Endothelial cell of umbilical vein (primary cell): ENCODE measurements at regions not wholly inside any gene's neighbourhood (a gene's known extent, or its start where the extent isn't known, plus 50 kb on each side); places are given as distances from the start of the nearest gene placed in this dataset.

Experiments used
- BruUV-seq: library from RNA; stranded (reverse); fragments of 400-500 nt; replicated peaks from 2 replicates; lab custom pipeline; 2021; lab: Mats Ljungman, UMichigan
- CTCF ChIA-PET: fragments of 300-600, 350-600 bp; sonication (Branson Sonifier 250); formaldehyde crosslinking; loops from one replicate; lab custom pipeline; 2021; ENCODE audit warnings: antibody characterized with exemption, inconsistent platforms; lab: Charles Lee
- POLR2A ChIA-PET: fragments of 300-600, 350-600 bp; sonication (Branson Sonifier 250); formaldehyde crosslinking; loops from one replicate; lab custom pipeline; 2021; ENCODE audit warnings: antibody characterized with exemption, inconsistent platforms; lab: Charles Lee
- DNase-seq: peaks from one replicate; pipeline ENCODE4 v3.0.0-alpha.2; 2011; ENCODE audit warnings: low read depth, low spot score
- FAIRE-seq: peaks from 2 replicates; lab custom pipeline; 2011; peaks lifted over from hg19 to GRCh38; lab: Jason Lieb, UNC
- H2AFZ ChIP-seq: 2 replicates; pipeline ENCODE4 v1.6.0; 2012; ENCODE audit warnings: low read depth, low read length, control low read depth, inconsistent platforms
- H3K27ac ChIP-seq: 2 replicates; pipeline ENCODE4 v1.5.1; 2011; ENCODE audit warnings: low read depth, mild to moderate bottlenecking, control low read depth, low read length, moderate library complexity; ENCODE audit not compliant: insufficient read depth
- H3K27me3 ChIP-seq, 2 experiments: 2 replicates each; pipeline versions ENCODE4 v1.6.0 to v1.6.1; 2011; ENCODE audit warnings: low read length in 2 of 2, mixed read lengths in 1 of 2; ENCODE audit not compliant: control insufficient read depth in 2 of 2, insufficient read depth in 2 of 2
- H3K36me3 ChIP-seq, 2 experiments: 2 replicates in 1 of 2; 3 replicates in 1 of 2; pipeline ENCODE4 v1.5.1; 2011; ENCODE audit warnings: low read length in 2 of 2, mild to moderate bottlenecking in 1 of 2, moderate library complexity in 1 of 2; ENCODE audit not compliant: control insufficient read depth in 2 of 2, insufficient read depth in 2 of 2; ENCODE audit errors: extremely low read depth in 1 of 2
- H3K4me1 ChIP-seq: 3 replicates; pipeline ENCODE4 v1.5.1; 2011; ENCODE audit warnings: mild to moderate bottlenecking, low read length; ENCODE audit not compliant: control insufficient read depth, insufficient read depth; ENCODE audit errors: extremely low read depth
- H3K4me2 ChIP-seq: 2 replicates; pipeline ENCODE4 v1.6.1; 2011; ENCODE audit warnings: low read length, control low read depth, mixed read lengths; ENCODE audit not compliant: insufficient read depth
- H3K4me3 ChIP-seq, 3 experiments: fragments of 200-600 bp in 1 of 3; sonication (generic), shearing (Covaris generic) in 1 of 3; replicated peaks in 1 of 3; 2 replicates each; pipeline ENCODE4 v1.5.1; 2011 to 2016; ENCODE audit warnings: control low read depth in 3 of 3, low read length in 3 of 3, mild to moderate bottlenecking in 2 of 3, inconsistent platforms in 1 of 3, low read depth in 1 of 3, moderate library complexity in 1 of 3; ENCODE audit not compliant: insufficient read depth in 1 of 3
- H3K79me2 ChIP-seq: 2 replicates; pipeline ENCODE4 v1.6.0; 2012; ENCODE audit warnings: low read length, inconsistent platforms; ENCODE audit not compliant: control insufficient read depth, insufficient read depth
- H3K9ac ChIP-seq: replicated peaks from 2 replicates; pipeline ENCODE3; 2011; ENCODE audit warnings: low read length, control low read depth; ENCODE audit not compliant: insufficient read depth; ENCODE audit errors: extremely low read depth
- H3K9me1 ChIP-seq: replicated peaks from 3 replicates; pipeline ENCODE4 v1.6.0; 2011; ENCODE audit warnings: mild to moderate bottlenecking, low read length; ENCODE audit not compliant: control insufficient read depth, insufficient read depth; ENCODE audit errors: extremely low read depth
- H3K9me3 ChIP-seq: replicated peaks from 2 replicates; pipeline ENCODE4 v1.5.1; 2012; ENCODE audit warnings: low read length, inconsistent platforms; ENCODE audit not compliant: control insufficient read depth, insufficient read depth
- H4K20me1 ChIP-seq: replicated peaks from 2 replicates; pipeline ENCODE3; 2011; ENCODE audit warnings: mild to moderate bottlenecking, low read length; ENCODE audit not compliant: control insufficient read depth, insufficient read depth; ENCODE audit errors: extremely low read depth
- EZH2 ChIP-seq: IDR thresholded peaks from 2 replicates; pipeline ENCODE4 v1.6.1; 2012; ENCODE audit warnings: borderline replicate concordance, low read depth, mild to moderate bottlenecking, moderate library complexity, low read length, inconsistent platforms; ENCODE audit not compliant: severe bottlenecking
- FOS ChIP-seq: IDR thresholded peaks from 2 replicates; pipeline ENCODE4 v1.6.1; 2011; ENCODE audit warnings: mild to moderate bottlenecking, low read length, moderate library complexity, borderline replicate concordance; ENCODE audit not compliant: insufficient read depth
- GATA2 ChIP-seq: IDR thresholded peaks from 2 replicates; pipeline ENCODE4 v1.7.0; 2011; ENCODE audit warnings: low read depth, mild to moderate bottlenecking, moderate library complexity, mixed read lengths, low read length; ENCODE audit not compliant: insufficient read length, insufficient read depth
- JUN ChIP-seq: IDR thresholded peaks from 2 replicates; pipeline ENCODE4 v1.6.1; 2011; ENCODE audit warnings: borderline replicate concordance, low read depth; ENCODE audit not compliant: insufficient read length, insufficient read depth
- MYC ChIP-seq: IDR thresholded peaks from one replicate; pipeline ENCODE4 v1.6.1; 2011; ENCODE audit warnings: mild to moderate bottlenecking, low read depth, low read length
- POLR2A ChIP-seq: IDR thresholded peaks from 2 replicates; pipeline ENCODE4 v1.6.1; 2012; ENCODE audit warnings: low read depth, mild to moderate bottlenecking, control low read depth, low read length
- POLR2AphosphoS5 ChIP-seq: IDR thresholded peaks from 2 replicates; pipeline ENCODE4 v1.6.1; 2012; ENCODE audit warnings: low read depth, mild to moderate bottlenecking, control low read depth, low read length, moderate library complexity; ENCODE audit not compliant: insufficient read depth
- dilution Hi-C: fragments of 300-500 bp; cut with MboI; formaldehyde crosslinking; loops from one replicate; pipeline ENCODE4 v1.15.0; 2019; ENCODE audit warnings: low sequenced_read_pairs; ENCODE audit not compliant: extremely low pct_ligation_motif_present
- intact Hi-C: fragments of 100-400 bp; cut with micrococcal nuclease; formaldehyde crosslinking; loops from one replicate; pipeline ENCODE4 v1.10.0; 2022
- TF ChIP-seq, protein P1 (sequence below), 2 donors: IDR thresholded peaks; 1 replicate in 1 of 2; 2 replicates in 1 of 2; pipeline ENCODE4 v1.5.1; 2011; ENCODE audit warnings: low read length in 2 of 2, mild to moderate bottlenecking in 2 of 2, moderate library complexity in 2 of 2, control low read depth in 1 of 2, inconsistent platforms in 1 of 2, low read depth in 1 of 2; ENCODE audit not compliant: insufficient read depth in 1 of 2; ENCODE audit errors: extremely low read depth in 1 of 2
- TF ChIP-seq, protein P2 (sequence below): IDR thresholded peaks from 2 replicates; pipeline ENCODE4 v1.6.1; 2011; ENCODE audit not compliant: insufficient read depth, insufficient read length

DNA sequence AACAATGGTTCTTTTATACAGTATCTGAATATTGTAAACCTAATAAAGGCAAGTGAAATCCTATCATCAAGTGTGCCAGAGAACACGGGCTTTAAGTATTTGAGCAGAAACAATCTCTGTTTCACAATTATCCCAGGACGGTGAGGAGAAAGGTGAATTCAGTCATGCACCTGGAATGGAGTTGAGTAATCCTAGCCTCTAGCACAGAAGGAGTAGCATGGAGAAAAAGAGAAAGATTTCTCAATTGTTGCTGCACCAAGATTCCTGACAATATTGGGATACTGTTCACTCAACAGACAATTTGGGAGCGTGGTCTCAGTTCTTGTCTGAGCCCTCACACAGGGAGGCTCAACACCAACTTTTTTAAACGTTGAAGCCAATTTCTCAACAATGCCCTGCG is 510.6 kb downstream of the SOX11 start:
- DNase-seq (no peak), FAIRE-seq (no peak)
- no peaks in the 10 kb centered on the region for H3K27me3 ChIP-seq
- TF ChIP-seq MYC = no peak
- no peaks in the 10 kb centered on the region for H3K79me2 ChIP-seq
- H3K4me2 ChIP-seq = no peak overlapping the region
- H3K36me3 ChIP-seq = no peaks in the 10 kb centered on the region
- no peaks in the 10 kb centered on the region for H3K4me1 ChIP-seq
- peaks cover 2% of the 10 kb centered on the region for H3K9me3 ChIP-seq
- ChIA-PET CTCF (no interaction called here), POLR2A (no interaction called here)
- no TSS peak for BruUV-seq
- H3K9ac ChIP-seq = no peak overlapping the region
- no peak overlapping the region for H3K4me3 ChIP-seq
- no peak overlapping the region for H2AFZ ChIP-seq
- dilution Hi-C loops = no loop called here
- no peaks in the 10 kb centered on the region for H3K9me1 ChIP-seq
- H4K20me1 ChIP-seq = no peaks in the 10 kb centered on the region
- intact Hi-C loops = no loop called here
- no peak overlapping the region for H3K27ac ChIP-seq

DNA sequence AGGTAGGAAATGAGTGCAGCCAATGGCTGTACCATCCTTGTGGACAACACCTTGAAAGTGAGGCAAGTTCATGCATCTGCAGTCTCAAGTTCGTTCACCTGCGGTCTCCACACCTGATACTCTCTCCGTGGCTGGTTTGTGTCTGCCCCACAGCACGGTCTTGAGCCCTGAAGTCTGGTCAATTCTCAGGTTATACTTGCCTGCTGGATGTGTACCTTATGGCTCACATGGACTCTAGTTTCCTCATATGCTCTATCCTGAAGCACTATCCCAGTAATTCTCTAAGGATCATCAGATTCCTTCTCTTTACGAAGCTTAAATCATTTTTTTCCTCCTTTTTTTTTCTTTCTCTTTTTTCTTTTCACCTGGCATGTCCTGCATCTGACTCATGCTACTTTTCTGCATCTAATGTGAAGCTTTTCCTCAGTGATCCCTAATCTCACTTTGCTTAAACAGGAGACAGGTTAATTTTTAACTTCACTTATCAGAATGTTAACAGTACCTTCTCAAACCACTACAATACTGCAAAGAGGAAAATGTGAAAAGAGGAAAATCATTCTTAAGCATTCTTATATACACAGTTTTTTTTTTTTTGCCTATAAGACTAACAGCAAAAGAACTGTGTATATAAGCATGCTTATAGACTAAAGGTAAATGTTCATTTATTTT is 511.2 kb downstream of the SOX11 start:
- ChIA-PET POLR2A (no interaction called here), CTCF (no interaction called here)
- H3K4me1 ChIP-seq = no peaks in the 10 kb centered on the region
- H3K4me2 ChIP-seq = no peak overlapping the region
- H4K20me1 ChIP-seq = no peaks in the 10 kb centered on the region
- no peak overlapping the region for H3K9ac ChIP-seq
- no peaks in the 10 kb centered on the region for H3K27me3 ChIP-seq
- no TSS peak for BruUV-seq
- DNase-seq = no peak
- FAIRE-seq = no peak
- dilution Hi-C loops (no loop called here), intact Hi-C loops (no loop called here)
- peaks cover 2% of the 10 kb centered on the region for H3K9me3 ChIP-seq
- H3K9me1 ChIP-seq = no peaks in the 10 kb centered on the region
- no peak overlapping the region for H2AFZ ChIP-seq
- H3K27ac ChIP-seq = no peak overlapping the region
- TF ChIP-seq FOS (no peak), POLR2A (no peak), GATA2 (no peak), MYC (no peak), EZH2 (no peak), JUN (no peak), POLR2AphosphoS5 (no peak)
- TF ChIP-seq, protein P1, sequence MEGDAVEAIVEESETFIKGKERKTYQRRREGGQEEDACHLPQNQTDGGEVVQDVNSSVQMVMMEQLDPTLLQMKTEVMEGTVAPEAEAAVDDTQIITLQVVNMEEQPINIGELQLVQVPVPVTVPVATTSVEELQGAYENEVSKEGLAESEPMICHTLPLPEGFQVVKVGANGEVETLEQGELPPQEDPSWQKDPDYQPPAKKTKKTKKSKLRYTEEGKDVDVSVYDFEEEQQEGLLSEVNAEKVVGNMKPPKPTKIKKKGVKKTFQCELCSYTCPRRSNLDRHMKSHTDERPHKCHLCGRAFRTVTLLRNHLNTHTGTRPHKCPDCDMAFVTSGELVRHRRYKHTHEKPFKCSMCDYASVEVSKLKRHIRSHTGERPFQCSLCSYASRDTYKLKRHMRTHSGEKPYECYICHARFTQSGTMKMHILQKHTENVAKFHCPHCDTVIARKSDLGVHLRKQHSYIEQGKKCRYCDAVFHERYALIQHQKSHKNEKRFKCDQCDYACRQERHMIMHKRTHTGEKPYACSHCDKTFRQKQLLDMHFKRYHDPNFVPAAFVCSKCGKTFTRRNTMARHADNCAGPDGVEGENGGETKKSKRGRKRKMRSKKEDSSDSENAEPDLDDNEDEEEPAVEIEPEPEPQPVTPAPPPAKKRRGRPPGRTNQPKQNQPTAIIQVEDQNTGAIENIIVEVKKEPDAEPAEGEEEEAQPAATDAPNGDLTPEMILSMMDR (IDR thresholded peaks at IDR 0.05; ENCODE audit: extremely low read depth in 1 of 2, insufficient read depth in 1 of 2, low read depth in 1 of 2, low read length in 2 of 2) = no peak
- TF ChIP-seq, protein P2, sequence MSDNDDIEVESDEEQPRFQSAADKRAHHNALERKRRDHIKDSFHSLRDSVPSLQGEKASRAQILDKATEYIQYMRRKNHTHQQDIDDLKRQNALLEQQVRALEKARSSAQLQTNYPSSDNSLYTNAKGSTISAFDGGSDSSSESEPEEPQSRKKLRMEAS = no peak
- H3K79me2 ChIP-seq = no peaks in the 10 kb centered on the region
- no peak overlapping the region for H3K4me3 ChIP-seq
- H3K36me3 ChIP-seq = no peaks in the 10 kb centered on the region
